HCT116 (cell line): ENCODE measurements at regions not wholly inside any gene's neighbourhood (a gene's known extent, or its start where the extent isn't known, plus 50 kb on each side); places are given as distances from the start of the nearest gene placed in this dataset.

ENCODE experiments used
- ATAC-seq: fragments of 200-7000 bp; cut with Tn5 transposase; 2 replicates; pipeline ENCODE4 v1.9.1; 2020; ENCODE audit warnings: mild to moderate bottlenecking, moderate library complexity
- BruUV-seq: library from RNA; stranded (reverse); fragments of 400-500 nt; replicated peaks from 2 replicates; lab custom pipeline; 2021; lab: Mats Ljungman, UMichigan
- CTCF ChIA-PET: fragments of 300-600 bp; sonication (Branson Sonifier 250); formaldehyde crosslinking; loops from one replicate; lab custom pipeline; 2021; ENCODE audit warnings: antibody characterized with exemption; lab: Charles Lee
- POLR2A ChIA-PET: fragments of 300-600, 350-600 bp; sonication (Branson Sonifier 250); formaldehyde crosslinking; loops from one replicate; lab custom pipeline; 2021; ENCODE audit warnings: antibody characterized with exemption; lab: Charles Lee
- RAD21 ChIA-PET, 2 experiments: fragments of 300-600 bp; sonication (Branson Sonifier 250); formaldehyde crosslinking; loops; one replicate each; lab custom pipeline; 2023; ENCODE audit warnings: low total read pairs in 2 of 2; ENCODE audit not compliant: uncharacterized antibody in 2 of 2, unreplicated experiment in 2 of 2, low non-redundant PET in 1 of 2; lab: Charles Lee
- DNase-seq: peaks from one replicate; pipeline ENCODE4 v3.0.0-alpha.2; 2010; ENCODE audit warnings: low read depth, low spot score
- H2AFZ ChIP-seq: fragments of 200-600 bp; shearing (Covaris generic), sonication (generic); 2 replicates; pipeline ENCODE4 v1.6.1; 2017; ENCODE audit warnings: low read depth, mixed run types, mixed read lengths, antibody characterized with exemption, low read length; ENCODE audit not compliant: poor library complexity, severe bottlenecking
- H3K27ac ChIP-seq: 2 replicates; pipeline ENCODE4 v1.5.1; 2012; ENCODE audit warnings: low read depth, low read length
- H3K27me3 ChIP-seq: fragments of 200-600 bp; sonication (generic); 2 replicates; pipeline ENCODE4 v1.6.1; 2016; ENCODE audit warnings: mixed run types, low read length, mixed read lengths; ENCODE audit not compliant: insufficient read depth
- H3K36me3 ChIP-seq, 2 experiments: fragments of 200-500 bp in 1 of 2; fragments of 200-600 bp in 1 of 2; sonication (Bioruptor generic) in 1 of 2; sonication (generic) in 1 of 2; 2 replicates each; pipeline versions ENCODE4 v1.5.1 to v1.6.1; 2014 to 2016; ENCODE audit warnings: low read length in 2 of 2, inconsistent platforms in 1 of 2, mixed read lengths in 1 of 2, mixed run types in 1 of 2; ENCODE audit not compliant: insufficient read depth in 2 of 2, control insufficient read depth in 1 of 2
- H3K4me1 ChIP-seq, 2 experiments: fragments of 200-600 bp in 1 of 2; sonication (generic) in 1 of 2; 2 replicates each; pipeline versions ENCODE4 v1.5.1 to v1.6.1; 2012 to 2017; ENCODE audit warnings: low read length in 2 of 2, inconsistent platforms in 1 of 2, mild to moderate bottlenecking in 1 of 2, mixed read lengths in 1 of 2, mixed run types in 1 of 2, moderate library complexity in 1 of 2; ENCODE audit not compliant: insufficient read depth in 2 of 2, control insufficient read depth in 1 of 2
- H3K4me2 ChIP-seq: fragments of 200-600 bp; sonication (generic); 2 replicates; pipeline ENCODE4 v1.6.1; 2017; ENCODE audit warnings: mixed run types, low read length, mixed read lengths
- H3K4me3 ChIP-seq, 2 experiments: fragments of 200-600 bp in 1 of 2; sonication (generic) in 1 of 2; replicated peaks in 1 of 2; 2 replicates each; pipeline ENCODE4 v1.5.1; 2011 to 2016; ENCODE audit warnings: low read length in 2 of 2, control low read depth in 1 of 2, low read depth in 1 of 2, mild to moderate bottlenecking in 1 of 2, mixed read lengths in 1 of 2, mixed run types in 1 of 2
- H3K79me2 ChIP-seq: fragments of 200-600 bp; sonication (generic); 2 replicates; pipeline ENCODE4 v1.6.1; 2017; ENCODE audit warnings: mild to moderate bottlenecking, mixed run types, low read length, moderate library complexity, mixed read lengths; ENCODE audit not compliant: insufficient read depth
- H3K9ac ChIP-seq: fragments of 200-600 bp; sonication (generic); 2 replicates; pipeline ENCODE4 v1.6.1; 2016; ENCODE audit warnings: low read length, mixed read lengths
- H3K9me2 ChIP-seq: fragments of 200-600 bp; sonication (generic), shearing (Covaris generic); 2 replicates; pipeline ENCODE4 v1.6.1; 2017; ENCODE audit warnings: mixed run types, mild to moderate bottlenecking, moderate library complexity; ENCODE audit not compliant: insufficient read depth
- H3K9me3 ChIP-seq, 2 experiments: fragments of 200-500 bp in 1 of 2; fragments of 200-600 bp in 1 of 2; sonication (Bioruptor generic) in 1 of 2; sonication (generic) in 1 of 2; 2 replicates each; pipeline ENCODE4 v1.6.1; 2014 to 2017; ENCODE audit warnings: low read length in 2 of 2, mixed read lengths in 2 of 2, inconsistent platforms in 1 of 2, low read depth in 1 of 2, mild to moderate bottlenecking in 1 of 2, mixed run types in 1 of 2, moderate library complexity in 1 of 2; ENCODE audit not compliant: control insufficient read depth in 1 of 2, insufficient read depth in 1 of 2
- H4K20me1 ChIP-seq: fragments of 200-600 bp; sonication (generic), shearing (Covaris generic); 2 replicates; pipeline ENCODE4 v1.6.1; 2017; ENCODE audit warnings: mixed run types, mild to moderate bottlenecking, moderate library complexity; ENCODE audit not compliant: insufficient read depth
- CTCF ChIP-seq, 3 experiments: fragments of 200-600 bp in 1 of 3; sonication (generic) in 1 of 3; IDR thresholded peaks in 2 of 3; conservative IDR thresholded peaks in 1 of 3; 2 replicates each; pipeline ENCODE4 v1.5.1; 2012 to 2017; ENCODE audit warnings: low read depth in 2 of 3, low read length in 2 of 3, antibody characterized with exemption in 1 of 3, borderline replicate concordance in 1 of 3, control low read depth in 1 of 3, mild to moderate bottlenecking in 1 of 3, mixed read lengths in 1 of 3, mixed run types in 1 of 3, moderate library complexity in 1 of 3; ENCODE audit not compliant: insufficient read depth in 1 of 3
- EZH2 ChIP-seq: fragments of 200-600 bp; sonication (generic); IDR thresholded peaks from 2 replicates; pipeline ENCODE4 v1.6.1; 2017; ENCODE audit warnings: antibody characterized with exemption, mixed run types
- POLR2A ChIP-seq: IDR thresholded peaks from 2 replicates; pipeline ENCODE4 v1.7.0; 2011; ENCODE audit warnings: borderline replicate concordance; ENCODE audit not compliant: insufficient read depth, insufficient read length; ENCODE audit errors: extremely low read depth
- RAD21 ChIP-seq: IDR thresholded peaks from 2 replicates; pipeline ENCODE4 v1.6.1; 2012; ENCODE audit warnings: low read depth, mild to moderate bottlenecking
- intact Hi-C: fragments of 100-400 bp; cut with micrococcal nuclease; formaldehyde crosslinking; loops from 2 replicates; pipeline ENCODE4 v1.10.0; 2022

- Histone ChIP-seq H4K20me1 (no peaks in the 10 kb centered on the region), H3K4me3 (no peak overlapping the region), H3K9ac (no peak overlapping the region), H3K27me3 (no peaks in the 10 kb centered on the region), H2AFZ (no peak overlapping the region), H3K4me2 (no peak overlapping the region), H3K4me1 (no peaks in the 10 kb centered on the region), H3K9me3 (no peaks in the 10 kb centered on the region), H3K9me2 (no peaks in the 10 kb centered on the region), H3K79me2 (no peaks in the 10 kb centered on the region), H3K27ac (no peak overlapping the region), H3K36me3 (no peaks in the 10 kb centered on the region)
- ATAC-seq, result no peak
- intact Hi-C loops, result no loop called here
- no TSS peak for BruUV-seq
- POLR2A ChIA-PET, result no interaction called here
- DNase-seq, result no peak
- CTCF ChIA-PET, result no interaction called here
- RAD21 ChIA-PET, result no interaction called here
- no peak for TF ChIP-seq EZH2
Observed at GRCh38 chr10:60459701-60460457, 70.2 kb upstream of the ANK3 start.

- DNase-seq (no peak), ATAC-seq (no peak)
- BruUV-seq, result no TSS peak
- CTCF ChIA-PET, result no interaction called here
- no peak overlapping the region for H3K4me3 ChIP-seq
- H2AFZ ChIP-seq, result no peak overlapping the region
- H3K27ac ChIP-seq, result no peak overlapping the region
- intact Hi-C loops, result no loop called here
- no peaks in the 10 kb centered on the region for H3K9me2 ChIP-seq
- H3K79me2 ChIP-seq, result no peaks in the 10 kb centered on the region
- H3K4me1 ChIP-seq, result no peaks in the 10 kb centered on the region
- no peaks in the 10 kb centered on the region for H3K36me3 ChIP-seq
- H3K4me2 ChIP-seq, result no peak overlapping the region
- no peaks in the 10 kb centered on the region for H4K20me1 ChIP-seq
- RAD21 ChIA-PET, result no interaction called here
- POLR2A ChIA-PET, result no interaction called here
- H3K9ac ChIP-seq, result no peak overlapping the region
- H3K27me3 ChIP-seq, result no peaks in the 10 kb centered on the region
- H3K9me3 ChIP-seq, result no peaks in the 10 kb centered on the region
- TF ChIP-seq POLR2A (no peak), RAD21 (0 out of 2 replicates have a peak, but pooled peaks have one; percentile 3), CTCF (IDR thresholded peaks at IDR 0.05 in 2 of 3, conservative IDR thresholded peaks at IDR 0.05 in 1 of 3; ENCODE audit: borderline replicate concordance in 1 of 3, insufficient read depth in 1 of 3, low read depth in 2 of 3, low read length in 2 of 3) (peak in 2 of 3 experiments; percentile 17 to 35; a peak in 2 of 6 replicates)
- TF ChIP-seq, all 23 proteins: peak for 2
Observed at GRCh38 chr10:60456053-60456452, 66.4 kb upstream of the ANK3 start.
